ENCODE measurements at regions not wholly inside any gene's neighbourhood (a gene's known extent, or its start where the extent isn't known, plus 50 kb on each side); places are given as distances from the start of the nearest gene placed in this dataset.

DNA sequence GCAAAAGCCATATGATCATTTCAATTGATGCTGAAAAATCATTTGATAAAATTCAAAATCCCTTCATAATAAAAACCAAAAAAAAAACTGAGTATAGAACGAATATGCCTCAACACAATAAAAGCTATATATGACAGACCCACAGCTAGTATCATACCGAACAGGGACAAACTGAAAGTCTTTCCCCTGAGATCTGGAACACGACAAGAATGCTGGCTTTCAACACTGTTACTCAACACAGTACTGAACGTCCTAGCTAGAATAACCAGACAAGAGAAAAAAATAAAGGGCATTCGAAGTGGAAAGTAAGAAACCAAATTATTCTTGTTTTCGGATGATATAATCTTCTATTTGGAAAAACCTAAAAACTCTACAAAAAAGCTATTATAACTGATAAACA, 559.9 kb downstream of the EPM2A start:
- TF ChIP-seq, protein P1, sequence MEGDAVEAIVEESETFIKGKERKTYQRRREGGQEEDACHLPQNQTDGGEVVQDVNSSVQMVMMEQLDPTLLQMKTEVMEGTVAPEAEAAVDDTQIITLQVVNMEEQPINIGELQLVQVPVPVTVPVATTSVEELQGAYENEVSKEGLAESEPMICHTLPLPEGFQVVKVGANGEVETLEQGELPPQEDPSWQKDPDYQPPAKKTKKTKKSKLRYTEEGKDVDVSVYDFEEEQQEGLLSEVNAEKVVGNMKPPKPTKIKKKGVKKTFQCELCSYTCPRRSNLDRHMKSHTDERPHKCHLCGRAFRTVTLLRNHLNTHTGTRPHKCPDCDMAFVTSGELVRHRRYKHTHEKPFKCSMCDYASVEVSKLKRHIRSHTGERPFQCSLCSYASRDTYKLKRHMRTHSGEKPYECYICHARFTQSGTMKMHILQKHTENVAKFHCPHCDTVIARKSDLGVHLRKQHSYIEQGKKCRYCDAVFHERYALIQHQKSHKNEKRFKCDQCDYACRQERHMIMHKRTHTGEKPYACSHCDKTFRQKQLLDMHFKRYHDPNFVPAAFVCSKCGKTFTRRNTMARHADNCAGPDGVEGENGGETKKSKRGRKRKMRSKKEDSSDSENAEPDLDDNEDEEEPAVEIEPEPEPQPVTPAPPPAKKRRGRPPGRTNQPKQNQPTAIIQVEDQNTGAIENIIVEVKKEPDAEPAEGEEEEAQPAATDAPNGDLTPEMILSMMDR (IDR thresholded peaks at IDR 0.05; ENCODE audit: borderline replicate concordance, insufficient read depth, low read depth, low read length): no peak
- H3K4me3 ChIP-seq (ENCODE audit: low read depth, low read length): no peak overlapping the region

DNA sequence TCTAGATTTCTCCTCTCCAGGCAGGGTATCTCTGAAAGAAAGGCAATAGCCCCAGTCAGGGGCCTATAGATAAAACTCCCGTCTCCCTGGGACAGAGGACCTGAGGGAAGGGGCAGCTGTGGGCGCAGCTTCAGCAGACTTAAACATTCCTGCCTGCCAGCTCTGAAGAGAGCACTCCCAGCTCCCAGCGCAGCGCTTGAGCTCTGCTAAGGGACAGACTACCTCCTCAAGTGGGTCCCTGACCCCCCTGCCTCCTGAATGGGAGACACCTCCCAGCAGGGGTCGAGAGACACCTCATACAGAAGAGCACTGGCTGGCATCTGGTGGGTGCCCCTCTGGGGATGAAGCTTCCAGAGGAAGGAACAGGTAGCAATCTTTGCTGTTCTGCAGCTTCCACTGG, 556.9 kb downstream of the EPM2A start:
- TF ChIP-seq, protein P1 (IDR thresholded peaks at IDR 0.05; ENCODE audit: borderline replicate concordance, insufficient read depth, low read depth, low read length): no peak
- no peak overlapping the region for H3K4me3 ChIP-seq (ENCODE audit: low read depth, low read length)

DNA sequence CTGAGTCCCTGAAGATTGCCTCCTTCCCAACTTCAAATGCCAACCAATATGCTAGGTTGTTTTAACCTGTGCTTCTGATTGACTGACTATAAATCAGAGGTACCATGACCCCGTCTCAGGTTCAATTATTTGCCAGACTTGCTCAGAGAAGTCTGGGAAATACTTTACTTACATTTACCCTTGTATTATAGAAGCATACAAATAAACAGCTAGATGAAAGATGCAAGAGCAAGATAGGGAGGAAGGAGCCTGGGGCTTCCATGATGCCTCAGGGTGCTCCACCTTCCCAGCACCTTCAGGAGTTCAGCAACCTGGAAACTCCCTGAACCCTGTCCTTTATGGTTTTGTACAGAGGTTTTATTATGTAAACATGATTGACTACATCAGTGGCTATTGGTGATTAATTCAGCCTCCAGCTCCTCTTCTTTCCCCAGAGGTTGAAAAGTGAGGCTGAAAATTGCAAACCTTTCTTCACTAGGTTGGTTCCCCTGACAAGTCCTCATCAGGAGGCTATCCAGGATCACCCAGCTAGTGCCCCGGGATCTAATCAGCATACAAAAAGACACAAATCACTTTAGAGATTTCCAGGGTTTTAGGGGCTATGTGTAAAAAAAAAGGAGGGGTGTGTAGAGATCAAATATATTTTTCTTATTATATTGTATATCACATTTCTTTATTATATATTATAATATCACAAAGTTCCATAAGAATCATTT, 547.7 kb downstream of the EPM2A start:
- TF ChIP-seq, protein P1 (IDR thresholded peaks at IDR 0.05; ENCODE audit: borderline replicate concordance, insufficient read depth, low read depth, low read length): no peak
- no peak overlapping the region for H3K4me3 ChIP-seq (ENCODE audit: low read depth, low read length)

DNA sequence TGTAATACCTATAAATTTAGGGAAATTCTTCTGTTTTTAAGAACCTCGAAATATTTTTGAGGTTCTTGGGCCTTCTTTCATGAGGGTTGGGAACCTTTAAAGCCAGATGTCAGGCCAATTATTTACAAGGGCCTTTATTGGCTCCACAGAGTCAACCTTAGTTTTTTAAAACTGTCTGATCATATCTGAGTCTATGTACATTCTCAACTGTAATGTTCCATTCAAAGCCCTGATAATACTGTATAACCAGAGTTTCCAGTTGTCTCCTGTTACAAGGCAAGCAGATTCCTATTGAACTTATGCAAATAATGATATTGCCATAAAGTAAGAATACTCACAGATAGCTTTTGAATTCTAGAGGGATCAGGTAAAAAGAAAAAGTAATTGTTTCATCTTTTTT, 545.5 kb downstream of the EPM2A start:
- TF ChIP-seq, protein P1 (IDR thresholded peaks at IDR 0.05; ENCODE audit: borderline replicate concordance, insufficient read depth, low read depth, low read length): no peak

DNA sequence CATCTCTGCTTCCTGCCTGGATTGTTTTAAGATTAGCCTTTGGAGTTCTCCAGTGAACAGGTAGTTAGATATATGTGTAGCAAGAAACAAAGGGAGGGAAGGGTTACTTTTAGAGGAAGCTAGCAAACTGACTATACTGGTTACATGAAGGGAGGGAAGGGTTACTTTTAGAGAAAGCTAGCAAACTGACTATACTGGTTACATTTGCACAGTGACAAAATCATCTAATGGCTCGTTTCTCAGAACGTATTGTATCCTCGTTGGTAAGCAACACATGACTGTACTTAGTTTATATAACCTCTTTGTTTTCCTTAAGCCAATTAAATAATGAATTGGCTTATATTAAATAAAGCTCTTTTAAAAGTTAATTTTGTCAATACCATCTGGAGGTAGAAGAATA, 540.9 kb downstream of the EPM2A start:
- TF ChIP-seq, protein P1 (IDR thresholded peaks at IDR 0.05; ENCODE audit: borderline replicate concordance, insufficient read depth, low read depth, low read length): no peak

More for the DNA sequence above, 545.5 kb downstream of the EPM2A start:
- no peak overlapping the region for H3K4me3 ChIP-seq (ENCODE audit: low read depth, low read length)

DNA sequence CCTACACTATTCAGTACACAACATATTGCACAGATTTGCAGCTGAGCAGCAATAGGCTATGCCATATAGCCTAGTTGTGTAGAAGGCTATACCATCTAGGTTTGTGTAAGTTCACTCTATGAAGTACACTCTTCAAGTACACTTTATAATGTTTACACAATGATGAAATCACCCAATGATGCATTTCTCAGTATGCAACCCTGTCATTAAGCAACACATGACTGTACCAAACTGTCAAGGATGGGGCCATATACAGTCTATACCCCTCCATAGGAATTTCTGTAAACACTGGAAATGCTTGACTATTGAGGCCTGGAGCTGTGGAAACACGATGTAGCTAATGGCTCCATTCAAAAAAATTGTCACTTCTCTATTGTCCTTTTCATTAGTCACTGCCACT, 535.4 kb downstream of the EPM2A start:
- TF ChIP-seq, protein P1 (IDR thresholded peaks at IDR 0.05; ENCODE audit: borderline replicate concordance, insufficient read depth, low read depth, low read length): no peak
- no peak overlapping the region for H3K4me3 ChIP-seq (ENCODE audit: low read depth, low read length)

More for the DNA sequence above, 540.9 kb downstream of the EPM2A start:
- H3K4me3 ChIP-seq (ENCODE audit: low read depth, low read length): no peak overlapping the region

DNA sequence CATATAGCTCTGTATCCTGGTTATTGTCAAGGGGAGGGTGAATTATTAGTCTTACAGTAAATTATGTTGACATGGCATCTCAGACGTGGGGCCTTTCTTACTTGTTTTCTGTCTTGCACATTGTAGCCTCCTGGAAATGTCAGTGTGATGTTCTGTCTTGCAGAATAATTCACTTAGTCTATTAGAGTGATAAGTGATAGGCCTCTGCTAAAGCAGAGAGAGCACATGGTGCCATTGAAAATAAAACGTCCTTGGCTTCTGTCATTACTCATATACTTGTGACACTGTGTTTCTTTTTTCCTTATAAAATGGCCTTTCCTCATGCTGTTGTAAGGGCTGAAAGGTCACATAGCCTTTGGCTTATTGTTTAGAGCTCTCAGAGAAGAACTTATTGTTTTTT, 531.0 kb downstream of the EPM2A start:
- TF ChIP-seq, protein P1 (IDR thresholded peaks at IDR 0.05; ENCODE audit: borderline replicate concordance, insufficient read depth, low read depth, low read length): no peak
- no peak overlapping the region for H3K4me3 ChIP-seq (ENCODE audit: low read depth, low read length)
